ENCODE measurements at regions not wholly inside any gene's neighbourhood (a gene's known extent, or its start where the extent isn't known, plus 50 kb on each side); places are given as distances from the start of the nearest gene placed in this dataset.

- TF ChIP-seq ZNF274 (IDR thresholded peaks at IDR 0.05; ENCODE audit: low read depth, low read length) (no peak), SIN3A (IDR thresholded peaks at IDR 0.05; ENCODE audit: low read depth) (no peak), YY1 (IDR thresholded peaks at IDR 0.05; ENCODE audit: extremely low read depth, insufficient replicate concordance, low read depth, low read length) (no peak)
- TF ChIP-seq, protein P1, sequence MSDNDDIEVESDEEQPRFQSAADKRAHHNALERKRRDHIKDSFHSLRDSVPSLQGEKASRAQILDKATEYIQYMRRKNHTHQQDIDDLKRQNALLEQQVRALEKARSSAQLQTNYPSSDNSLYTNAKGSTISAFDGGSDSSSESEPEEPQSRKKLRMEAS (IDR thresholded peaks at IDR 0.05), result no peak
Measured at GRCh38 chr17:79286440-79286839, 211.8 kb downstream of the ENGASE start (continued).

- intact Hi-C loops (cut with micrococcal nuclease), result no loop called here
- no peaks in the 10 kb centered on the region for H4K20me1 ChIP-seq (ENCODE audit: insufficient read depth)
- H3K4me2 ChIP-seq (ENCODE audit: low read length), result no peak overlapping the region
- H2AFZ ChIP-seq (ENCODE audit: low read depth, low read length, poor library complexity, severe bottlenecking), result no peak overlapping the region
- H3K79me2 ChIP-seq (ENCODE audit: insufficient read depth, low read length), result no peaks in the 10 kb centered on the region
- H3K36me3 ChIP-seq (ENCODE audit: control insufficient read depth in 1 of 2, insufficient read depth in 2 of 2, low read length in 2 of 2), result no peaks in the 10 kb centered on the region
- ATAC-seq (no peak), DNase-seq (ENCODE audit: low read depth, low spot score) (no peak)
- H3K27me3 ChIP-seq (ENCODE audit: insufficient read depth, low read length), result peaks cover 94% of the 10 kb centered on the region
- BruUV-seq (replicated peaks), result no TSS peak
- no peaks in the 10 kb centered on the region for H3K4me1 ChIP-seq (ENCODE audit: control insufficient read depth in 1 of 2, insufficient read depth in 2 of 2, low read length in 2 of 2)
- no peak overlapping the region for H3K4me3 ChIP-seq (replicated peaks in 1 of 2; ENCODE audit: low read depth in 1 of 2, low read length in 2 of 2)
- ChIA-PET CTCF (no interaction called here), POLR2A (no interaction called here), RAD21 (ENCODE audit: low non-redundant PET in 1 of 2, low total read pairs in 2 of 2, uncharacterized antibody in 2 of 2, unreplicated experiment in 2 of 2) (no interaction called here)
- H3K9ac ChIP-seq (ENCODE audit: low read length), result no peak overlapping the region
- no peaks in the 10 kb centered on the region for H3K9me2 ChIP-seq (ENCODE audit: insufficient read depth)
- no peaks in the 10 kb centered on the region for H3K9me3 ChIP-seq (ENCODE audit: control insufficient read depth in 1 of 2, insufficient read depth in 1 of 2, low read depth in 1 of 2, low read length in 2 of 2)
- no peak overlapping the region for H3K27ac ChIP-seq (ENCODE audit: low read depth, low read length)
- TF ChIP-seq EZH2phosphoT487 (IDR thresholded peaks at IDR 0.05; ENCODE audit: borderline replicate concordance) (no peak), ELF1 (IDR thresholded peaks at IDR 0.05; ENCODE audit: borderline replicate concordance, low read depth) (no peak)
Measured at GRCh38 chr17:79285973-79286372, 211.3 kb downstream of the ENGASE start.

- intact Hi-C loops (cut with micrococcal nuclease), result no loop called here
- Histone ChIP-seq H3K9ac (ENCODE audit: low read length) (no peak overlapping the region), H3K79me2 (ENCODE audit: insufficient read depth, low read length) (no peaks in the 10 kb centered on the region), H3K4me3 (replicated peaks in 1 of 2; ENCODE audit: low read depth in 1 of 2, low read length in 2 of 2) (no peak overlapping the region), H3K9me3 (ENCODE audit: control insufficient read depth in 1 of 2, insufficient read depth in 1 of 2, low read depth in 1 of 2, low read length in 2 of 2) (no peaks in the 10 kb centered on the region), H3K27me3 (ENCODE audit: insufficient read depth, low read length) (peaks cover 72% of the 10 kb centered on the region), H3K4me1 (ENCODE audit: control insufficient read depth in 1 of 2, insufficient read depth in 2 of 2, low read length in 2 of 2) (no peaks in the 10 kb centered on the region), H4K20me1 (ENCODE audit: insufficient read depth) (no peaks in the 10 kb centered on the region), H2AFZ (ENCODE audit: low read depth, low read length, poor library complexity, severe bottlenecking) (no peak overlapping the region), H3K9me2 (ENCODE audit: insufficient read depth) (no peaks in the 10 kb centered on the region), H3K36me3 (ENCODE audit: control insufficient read depth in 1 of 2, insufficient read depth in 2 of 2, low read length in 2 of 2) (no peaks in the 10 kb centered on the region), H3K27ac (ENCODE audit: low read depth, low read length) (no peak overlapping the region), H3K4me2 (ENCODE audit: low read length) (no peak overlapping the region)
- ATAC-seq (no peak), DNase-seq (ENCODE audit: low read depth, low spot score) (no peak)
- no TSS peak for BruUV-seq (replicated peaks)
- CTCF ChIA-PET, result no interaction called here
- RAD21 ChIA-PET (ENCODE audit: low non-redundant PET in 1 of 2, low total read pairs in 2 of 2, uncharacterized antibody in 2 of 2, unreplicated experiment in 2 of 2), result no interaction called here
- POLR2A ChIA-PET, result no interaction called here
- TF ChIP-seq EZH2phosphoT487 (IDR thresholded peaks at IDR 0.05; ENCODE audit: borderline replicate concordance) (no peak), ELF1 (IDR thresholded peaks at IDR 0.05; ENCODE audit: borderline replicate concordance, low read depth) (no peak), EGR1 (IDR thresholded peaks at IDR 0.05; ENCODE audit: low read depth) (no peak), CBX3 (IDR thresholded peaks at IDR 0.05; ENCODE audit: low read depth) (no peak), JUND (IDR thresholded peaks at IDR 0.05) (no peak), ZBTB33 (IDR thresholded peaks at IDR 0.05; ENCODE audit: extremely low read depth, insufficient replicate concordance, low read length) (no peak), SRF (IDR thresholded peaks at IDR 0.05; ENCODE audit: low read depth) (no peak), FOSL1 (IDR thresholded peaks at IDR 0.05; ENCODE audit: low read depth) (no peak), REST (IDR thresholded peaks at IDR 0.05; ENCODE audit: low read depth) (no peak), POLR2A (IDR thresholded peaks at IDR 0.05; ENCODE audit: borderline replicate concordance, extremely low read depth, insufficient read depth, insufficient read length) (no peak)
- TF ChIP-seq, protein P2, sequence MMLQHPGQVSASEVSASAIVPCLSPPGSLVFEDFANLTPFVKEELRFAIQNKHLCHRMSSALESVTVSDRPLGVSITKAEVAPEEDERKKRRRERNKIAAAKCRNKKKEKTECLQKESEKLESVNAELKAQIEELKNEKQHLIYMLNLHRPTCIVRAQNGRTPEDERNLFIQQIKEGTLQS (IDR thresholded peaks at IDR 0.05), result no peak
Measured at GRCh38 chr17:79282294-79282693, 207.7 kb downstream of the ENGASE start.
